A673 (cell line): ENCODE measurements at regions not wholly inside any gene's neighbourhood (a gene's known extent, or its start where the extent isn't known, plus 50 kb on each side); places are given as distances from the start of the nearest gene placed in this dataset.

Experiments
- BruUV-seq: library from RNA; stranded (reverse); fragments of 400-500 nt; replicated peaks from 2 replicates; lab custom pipeline; 2021; lab: Mats Ljungman, UMichigan
- CTCF ChIA-PET: fragments of 300-600 bp; sonication (Branson Sonifier 250); formaldehyde crosslinking; loops from one replicate; lab custom pipeline; 2022; ENCODE audit warnings: antibody characterized with exemption; lab: Charles Lee
- POLR2A ChIA-PET: fragments of 300-600 bp; sonication (Branson Sonifier 250); formaldehyde crosslinking; loops from one replicate; lab custom pipeline; 2022; ENCODE audit warnings: antibody characterized with exemption; ENCODE audit not compliant: low non-redundant PET; lab: Charles Lee
- DNase-seq: peaks from one replicate; pipeline ENCODE4 v3.0.0-alpha.2; 2015; ENCODE audit warnings: low spot score
- H3K27ac ChIP-seq: fragments of 200-600 bp; sonication (generic); 2 replicates; pipeline ENCODE4 v1.5.1; 2016; ENCODE audit warnings: mixed run types, low read depth, mild to moderate bottlenecking, mixed read lengths, antibody characterized with exemption, low read length; ENCODE audit not compliant: poor library complexity, severe bottlenecking
- H3K27me3 ChIP-seq: fragments of 200-600 bp; sonication (generic); replicated peaks from 2 replicates; pipeline ENCODE4 v1.6.1; 2017; ENCODE audit warnings: mixed run types, low read depth, mild to moderate bottlenecking, mixed read lengths, antibody characterized with exemption, low read length; ENCODE audit not compliant: insufficient read depth, poor library complexity
- H3K36me3 ChIP-seq: fragments of 200-600 bp; sonication (generic); 2 replicates; pipeline ENCODE4 v1.6.1; 2016; ENCODE audit warnings: mixed run types, mild to moderate bottlenecking, mixed read lengths, antibody characterized with exemption, low read length; ENCODE audit not compliant: insufficient read depth, poor library complexity, severe bottlenecking
- H3K4me1 ChIP-seq: fragments of 200-600 bp; sonication (generic); 2 replicates; pipeline ENCODE4 v1.6.1; 2017; ENCODE audit warnings: mixed run types, mild to moderate bottlenecking, mixed read lengths, antibody characterized with exemption, low read length; ENCODE audit not compliant: insufficient read depth, poor library complexity, severe bottlenecking
- H3K4me3 ChIP-seq: fragments of 200-600 bp; sonication (generic); 2 replicates; pipeline ENCODE4 v1.5.1; 2016; ENCODE audit warnings: low read depth, mixed run types, mild to moderate bottlenecking, mixed read lengths, low read length; ENCODE audit not compliant: poor library complexity, severe bottlenecking
- H3K9me3 ChIP-seq: fragments of 200-600 bp; sonication (generic); 2 replicates; pipeline ENCODE4 v1.6.1; 2016; ENCODE audit warnings: mixed run types, low read depth, mild to moderate bottlenecking, mixed read lengths, antibody characterized with exemption, low read length; ENCODE audit not compliant: poor library complexity, severe bottlenecking
- EZH2 ChIP-seq: fragments of 200-600 bp; sonication (generic); IDR thresholded peaks from 2 replicates; pipeline ENCODE4 v1.6.1; 2017; ENCODE audit warnings: borderline replicate concordance, low read depth, mild to moderate bottlenecking, mixed read lengths, antibody characterized with exemption, low read length; ENCODE audit not compliant: poor library complexity, severe bottlenecking
- intact Hi-C: fragments of 100-400 bp; cut with micrococcal nuclease; formaldehyde crosslinking; loops from one replicate; pipeline ENCODE4 v1.10.0; 2022; ENCODE audit not compliant: unreplicated experiment
- TF ChIP-seq, protein P1 (sequence below): fragments of 300-800, 200-600 bp; sonication (generic); conservative IDR thresholded peaks from 2 replicates; pipeline ENCODE4 v1.5.1; 2017; ENCODE audit warnings: low read depth, mild to moderate bottlenecking, antibody characterized with exemption, low read length, moderate library complexity, mixed read lengths

DNA sequence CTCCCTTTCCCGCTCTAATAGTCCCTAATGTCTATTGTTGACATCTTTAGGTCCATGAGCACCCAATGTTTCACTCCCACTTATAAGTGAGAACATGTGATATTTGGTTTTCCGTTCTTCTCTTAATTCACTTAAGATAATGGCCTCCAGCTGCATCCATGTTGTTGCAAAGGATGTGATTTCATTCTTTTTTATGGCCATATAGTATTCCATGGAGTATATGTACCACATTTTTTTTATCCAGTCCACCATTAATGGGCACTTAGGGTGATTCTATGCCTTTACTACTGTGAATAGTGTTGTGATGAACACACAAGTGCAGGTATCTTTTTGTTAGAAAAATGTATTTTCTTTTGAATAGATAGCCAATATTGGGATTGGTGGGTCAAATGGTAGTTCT, 126.0 kb upstream of the RAB3GAP2 start:
- Histone ChIP-seq H3K4me3 (no peak overlapping the region), H3K27ac (no peak overlapping the region), H3K36me3 (no peaks in the 10 kb centered on the region), H3K9me3 (no peaks in the 10 kb centered on the region), H3K27me3 (peaks cover 16% of the 10 kb centered on the region), H3K4me1 (no peaks in the 10 kb centered on the region)
- intact Hi-C loops: no loop called here
- POLR2A ChIA-PET: no interaction called here
- no peak for TF ChIP-seq EZH2
- TF ChIP-seq, protein P1, sequence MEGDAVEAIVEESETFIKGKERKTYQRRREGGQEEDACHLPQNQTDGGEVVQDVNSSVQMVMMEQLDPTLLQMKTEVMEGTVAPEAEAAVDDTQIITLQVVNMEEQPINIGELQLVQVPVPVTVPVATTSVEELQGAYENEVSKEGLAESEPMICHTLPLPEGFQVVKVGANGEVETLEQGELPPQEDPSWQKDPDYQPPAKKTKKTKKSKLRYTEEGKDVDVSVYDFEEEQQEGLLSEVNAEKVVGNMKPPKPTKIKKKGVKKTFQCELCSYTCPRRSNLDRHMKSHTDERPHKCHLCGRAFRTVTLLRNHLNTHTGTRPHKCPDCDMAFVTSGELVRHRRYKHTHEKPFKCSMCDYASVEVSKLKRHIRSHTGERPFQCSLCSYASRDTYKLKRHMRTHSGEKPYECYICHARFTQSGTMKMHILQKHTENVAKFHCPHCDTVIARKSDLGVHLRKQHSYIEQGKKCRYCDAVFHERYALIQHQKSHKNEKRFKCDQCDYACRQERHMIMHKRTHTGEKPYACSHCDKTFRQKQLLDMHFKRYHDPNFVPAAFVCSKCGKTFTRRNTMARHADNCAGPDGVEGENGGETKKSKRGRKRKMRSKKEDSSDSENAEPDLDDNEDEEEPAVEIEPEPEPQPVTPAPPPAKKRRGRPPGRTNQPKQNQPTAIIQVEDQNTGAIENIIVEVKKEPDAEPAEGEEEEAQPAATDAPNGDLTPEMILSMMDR: no peak
- no TSS peak for BruUV-seq
- CTCF ChIA-PET: no interaction called here
- no peak for DNase-seq

DNA sequence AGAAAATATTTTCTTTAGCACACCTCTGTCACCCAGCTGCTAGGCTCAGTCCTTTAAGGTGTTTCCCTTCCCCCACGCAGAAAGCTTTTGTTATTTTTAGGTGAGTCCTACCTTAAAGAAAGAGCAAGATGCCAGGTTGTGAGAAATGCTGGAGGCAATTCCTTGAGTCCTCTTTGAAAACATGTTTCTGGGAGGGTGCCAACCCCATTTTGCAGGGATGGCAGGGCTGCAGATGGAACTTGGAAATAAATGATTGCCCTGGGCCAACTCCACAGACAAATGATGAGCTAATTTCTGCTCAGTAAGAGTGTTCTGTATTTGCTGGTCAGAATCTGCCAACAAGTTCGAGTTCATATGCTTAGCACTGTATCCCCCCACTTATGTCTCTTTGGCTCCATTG, 119.2 kb upstream of the RAB3GAP2 start:
- Histone ChIP-seq H3K27me3 (peaks cover 22% of the 10 kb centered on the region), H3K4me1 (no peaks in the 10 kb centered on the region), H3K4me3 (no peak overlapping the region), H3K36me3 (no peaks in the 10 kb centered on the region), H3K27ac (no peak overlapping the region), H3K9me3 (no peaks in the 10 kb centered on the region)
- ChIA-PET CTCF (no interaction called here), POLR2A (no interaction called here)
- no TSS peak for BruUV-seq
- intact Hi-C loops: no loop called here
- TF ChIP-seq, protein P1: no peak
- TF ChIP-seq EZH2: no peak
- no peak for DNase-seq

DNA sequence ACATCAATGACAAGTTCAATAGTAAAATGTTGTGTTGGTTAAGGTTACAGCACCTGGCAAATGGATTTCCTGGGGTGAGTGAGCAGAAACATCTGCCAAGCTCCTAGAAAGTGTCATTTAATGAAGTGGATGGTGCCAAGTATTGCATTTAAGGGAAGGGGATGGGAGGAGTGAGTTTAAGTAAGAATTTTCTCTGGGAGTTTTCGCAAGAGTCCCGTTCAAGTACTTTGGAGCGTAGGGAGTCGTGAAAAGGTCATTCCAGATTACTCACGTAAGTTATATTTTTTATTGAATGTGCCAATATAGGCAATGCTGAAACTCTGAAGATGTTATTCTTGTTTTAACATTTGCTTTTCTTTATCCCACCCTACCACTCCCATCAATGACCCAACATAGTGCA, 117.4 kb upstream of the RAB3GAP2 start:
- intact Hi-C loops: no loop called here
- CTCF ChIA-PET: no interaction called here

More for the DNA sequence above, 117.4 kb upstream of the RAB3GAP2 start:
- POLR2A ChIA-PET: no interaction called here
- Histone ChIP-seq H3K4me3 (no peak overlapping the region), H3K27me3 (peaks cover 17% of the 10 kb centered on the region), H3K4me1 (no peaks in the 10 kb centered on the region), H3K36me3 (no peaks in the 10 kb centered on the region), H3K9me3 (peaks cover 9% of the 10 kb centered on the region), H3K27ac (no peak overlapping the region)
- BruUV-seq: no TSS peak
- DNase-seq: no peak
- no peak for TF ChIP-seq EZH2
- TF ChIP-seq, protein P1: no peak
